Lung (tissue), 11 donors: ENCODE measurements at regions not wholly inside any gene's neighbourhood (a gene's known extent, or its start where the extent isn't known, plus 50 kb on each side); places are given as distances from the start of the nearest gene placed in this dataset.

Experiments used
- ATAC-seq: fragments of 200-7000 bp; cut with Tn5 transposase; one replicate; pipeline ENCODE4 v1.9.1; 2020; ENCODE audit warnings: moderate number of reproducible peaks; ENCODE audit not compliant: insufficient read depth, low FRiP score
- DNase-seq, 3 donors: peaks; one replicate each; pipeline ENCODE4 v3.0.0-alpha.2; 2013 to 2017
- H3K27ac ChIP-seq, 2 donors: one replicate each; pipeline ENCODE4 v1.5.1; 2013; ENCODE audit warnings: mild to moderate bottlenecking in 2 of 2, moderate library complexity in 2 of 2, control low read depth in 1 of 2, inconsistent platforms in 1 of 2, low read depth in 1 of 2, low read length in 1 of 2
- H3K27me3 ChIP-seq, 3 donors: one replicate each; pipeline ENCODE4 v1.5.1; 2013; ENCODE audit warnings: low read length in 2 of 3; ENCODE audit not compliant: control insufficient read depth in 3 of 3, insufficient read depth in 3 of 3
- H3K36me3 ChIP-seq, 4 donors: one replicate each; pipeline ENCODE4 v1.5.1; 2013; ENCODE audit warnings: low read length in 4 of 4, mild to moderate bottlenecking in 1 of 4, moderate library complexity in 1 of 4; ENCODE audit not compliant: control insufficient read depth in 4 of 4, insufficient read depth in 4 of 4
- H3K4me1 ChIP-seq, 5 donors: one replicate each; pipeline ENCODE4 v1.5.1; 2013; ENCODE audit warnings: low read length in 5 of 5, mild to moderate bottlenecking in 2 of 5, moderate library complexity in 1 of 5; ENCODE audit not compliant: control insufficient read depth in 5 of 5, insufficient read depth in 5 of 5
- H3K4me3 ChIP-seq: one replicate; pipeline ENCODE4 v1.5.1; 2013; ENCODE audit warnings: mild to moderate bottlenecking, control low read depth, moderate library complexity
- H3K9ac ChIP-seq, 2 donors: one replicate each; pipeline ENCODE4 v1.5.1; 2013; ENCODE audit warnings: low read length in 2 of 2, control low read depth in 1 of 2; ENCODE audit not compliant: insufficient read depth in 1 of 2
- H3K9me3 ChIP-seq, 4 donors: one replicate each; pipeline ENCODE4 v1.5.1; 2013; ENCODE audit warnings: low read length in 3 of 4, mild to moderate bottlenecking in 1 of 4, moderate library complexity in 1 of 4; ENCODE audit not compliant: control insufficient read depth in 4 of 4, insufficient read depth in 3 of 4
- WGBS, 2 donors: extraction: QIAGEN DNeasy Blood & Tissue Kit; methylation state at CpG; one replicate each; pipeline ENCODE4 v1.1.7; 2013; 5-methylcytosine and 5-hydroxymethylcytosine counted together
- TF ChIP-seq, protein P1 (sequence below): IDR thresholded peaks from 2 replicates; pipeline ENCODE4 v1.5.1; 2012; ENCODE audit warnings: mild to moderate bottlenecking; ENCODE audit errors: control extremely low read depth, extremely low read depth
- donor health status: control.
- donor health status: control.
- donor health status: Bipolar disorder and iron deficiency.
- donor health status: healthy.
- donor health status: DM: yes; HTN: yes; CAD: no.

DNA sequence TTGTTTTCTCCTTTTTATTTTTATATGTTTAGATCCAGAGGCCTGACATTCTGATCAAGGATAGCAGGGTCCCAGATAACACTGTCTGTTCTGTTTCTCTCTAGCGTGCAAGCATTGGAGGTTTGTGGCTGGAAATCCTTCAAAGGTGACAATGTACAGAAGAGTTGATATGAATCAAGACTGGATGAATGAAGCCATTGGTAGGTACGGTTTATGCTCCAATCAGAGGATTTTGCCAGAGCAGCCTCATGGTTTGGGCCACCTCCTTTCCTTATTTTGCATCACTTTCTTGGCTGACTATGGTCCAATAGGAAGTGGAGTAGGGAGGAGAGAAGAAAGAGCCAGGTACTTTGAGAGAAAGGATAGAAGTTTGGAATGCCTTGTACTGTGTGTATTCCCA lies 484.8 kb upstream of the JAG1 start:
- DNase-seq, result no peak
- WGBS, 2 donors, result 87 to 98% methylated on average over 2 of the region's 2 CpGs
- Histone ChIP-seq H3K9me3 (no peaks in the 10 kb centered on the region), H3K27ac (peak overlapping the region in 1 of 2 donors; percentile 47), H3K36me3 (no peaks in the 10 kb centered on the region), H3K4me3 (no peak overlapping the region), H3K9ac (no peak overlapping the region), H3K4me1 (peaks cover 0 to 13% (median 7%) of the 10 kb centered on the region in 5 donors), H3K27me3 (no peaks in the 10 kb centered on the region)
- no peak for ATAC-seq
- TF ChIP-seq, protein P1, sequence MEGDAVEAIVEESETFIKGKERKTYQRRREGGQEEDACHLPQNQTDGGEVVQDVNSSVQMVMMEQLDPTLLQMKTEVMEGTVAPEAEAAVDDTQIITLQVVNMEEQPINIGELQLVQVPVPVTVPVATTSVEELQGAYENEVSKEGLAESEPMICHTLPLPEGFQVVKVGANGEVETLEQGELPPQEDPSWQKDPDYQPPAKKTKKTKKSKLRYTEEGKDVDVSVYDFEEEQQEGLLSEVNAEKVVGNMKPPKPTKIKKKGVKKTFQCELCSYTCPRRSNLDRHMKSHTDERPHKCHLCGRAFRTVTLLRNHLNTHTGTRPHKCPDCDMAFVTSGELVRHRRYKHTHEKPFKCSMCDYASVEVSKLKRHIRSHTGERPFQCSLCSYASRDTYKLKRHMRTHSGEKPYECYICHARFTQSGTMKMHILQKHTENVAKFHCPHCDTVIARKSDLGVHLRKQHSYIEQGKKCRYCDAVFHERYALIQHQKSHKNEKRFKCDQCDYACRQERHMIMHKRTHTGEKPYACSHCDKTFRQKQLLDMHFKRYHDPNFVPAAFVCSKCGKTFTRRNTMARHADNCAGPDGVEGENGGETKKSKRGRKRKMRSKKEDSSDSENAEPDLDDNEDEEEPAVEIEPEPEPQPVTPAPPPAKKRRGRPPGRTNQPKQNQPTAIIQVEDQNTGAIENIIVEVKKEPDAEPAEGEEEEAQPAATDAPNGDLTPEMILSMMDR, result no peak

DNA sequence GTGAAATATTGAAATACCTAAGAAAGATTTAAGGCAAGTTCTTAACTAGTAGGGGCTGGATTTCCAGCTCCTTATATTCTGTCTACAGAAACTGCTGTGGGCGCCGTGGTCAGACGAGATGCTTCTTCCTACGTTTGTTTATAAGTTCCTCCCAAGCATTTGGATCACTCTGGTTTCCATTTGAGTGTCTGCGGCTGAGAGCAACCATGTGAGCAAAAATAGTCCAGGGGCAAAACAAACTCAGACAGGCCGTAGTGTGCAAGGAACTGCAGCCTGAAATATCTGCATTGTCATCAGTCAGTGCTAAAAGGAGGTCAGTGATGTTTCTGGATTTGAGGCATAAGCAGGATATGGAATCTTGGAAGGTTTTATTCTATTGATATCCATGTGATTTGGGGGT lies 485.9 kb upstream of the JAG1 start:
- DNase-seq (peak; percentile 29 to 78 (median 57)), ATAC-seq (no peak)

DNA sequence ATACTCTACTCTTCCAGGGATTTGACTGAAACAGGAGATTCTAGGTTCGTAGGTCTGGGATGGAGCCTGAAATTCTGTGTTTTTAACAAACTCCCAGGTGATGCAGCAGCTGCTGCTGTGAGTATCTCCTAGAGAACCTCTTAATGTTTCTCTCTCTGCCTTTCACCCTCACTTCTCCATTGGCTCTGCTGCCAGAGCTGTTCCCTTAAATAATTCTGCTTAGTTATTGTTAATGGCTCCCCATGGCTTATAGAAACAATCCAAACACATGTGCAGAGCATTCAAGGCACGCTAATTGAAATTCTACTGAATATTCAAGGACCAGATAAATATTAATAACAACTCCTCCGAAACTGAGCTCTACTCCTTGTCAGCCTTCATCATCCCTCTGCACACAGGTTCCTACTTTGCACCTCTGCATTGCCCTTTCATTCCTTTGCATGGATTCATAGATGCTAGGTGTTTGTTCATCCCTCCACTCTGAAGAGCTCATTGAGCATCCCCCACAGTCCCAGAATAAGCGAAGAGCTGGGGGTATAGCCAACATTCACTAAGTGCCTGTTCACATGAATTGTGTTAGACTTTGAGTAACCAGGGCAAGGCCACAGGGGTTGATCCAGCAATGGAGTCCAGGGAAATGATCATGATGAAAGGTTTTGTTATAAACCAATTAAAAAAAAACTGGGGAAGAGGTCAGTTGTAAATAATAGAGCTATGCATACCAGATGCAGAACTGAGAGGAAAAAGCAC lies 488.4 kb upstream of the JAG1 start:
- Histone ChIP-seq H3K27ac (no peak overlapping the region), H3K9ac (no peak overlapping the region), H3K4me3 (no peak overlapping the region), H3K9me3 (no peaks in the 10 kb centered on the region), H3K36me3 (no peaks in the 10 kb centered on the region), H3K4me1 (peaks cover 0 to 13% (median 7%) of the 10 kb centered on the region in 5 donors), H3K27me3 (peaks cover 0 to 3% (median 0%) of the 10 kb centered on the region in 3 donors)
- TF ChIP-seq, protein P1, result no peak
- WGBS, 2 donors, result 91 to 92% methylated on average over 4 of the region's 4 CpGs
- no peak for DNase-seq
- ATAC-seq, result no peak

More for the DNA sequence above, 485.9 kb upstream of the JAG1 start:
- no peak overlapping the region for H3K4me3 ChIP-seq
- no peaks in the 10 kb centered on the region for H3K27me3 ChIP-seq
- TF ChIP-seq, protein P1, result no peak
- H3K9me3 ChIP-seq, result no peaks in the 10 kb centered on the region
- H3K27ac ChIP-seq, result peak overlapping the region in 1 of 2 donors; percentile 17
- 29 to 32% methylated on average over 6 of the region's 6 CpGs for WGBS, 2 donors
- H3K36me3 ChIP-seq, result no peaks in the 10 kb centered on the region
- peaks cover 0 to 13% (median 7%) of the 10 kb centered on the region in 5 donors for H3K4me1 ChIP-seq
- H3K9ac ChIP-seq, result no peak overlapping the region
